ENCODE measurements at regions not wholly inside any gene's neighbourhood (a gene's known extent, or its start where the extent isn't known, plus 50 kb on each side); places are given as distances from the start of the nearest gene placed in this dataset.

- Histone ChIP-seq H3K27ac (ENCODE audit: low read depth, low read length) (no peak overlapping the region), H3K4me3 (ENCODE audit: low read length in 2 of 2) (no peak overlapping the region), H3K4me1 (ENCODE audit: insufficient read depth, low read length) (no peaks in the 10 kb centered on the region), H3K36me3 (ENCODE audit: insufficient read depth, low read length) (no peaks in the 10 kb centered on the region), H3K9me3 (ENCODE audit: control insufficient read depth in 1 of 2, low read length in 2 of 2) (no peaks in the 10 kb centered on the region), H3K27me3 (ENCODE audit: insufficient read depth, low read length) (no peaks in the 10 kb centered on the region)
- POLR2A ChIA-PET (ENCODE audit: partially characterized antibody) = no interaction called here
- CTCF ChIA-PET (ENCODE audit: partially characterized antibody) = no interaction called here
- Mint-ChIP-seq H3K27me3 (no peaks in the 10 kb centered on the region), H3K36me3 (no peaks in the 10 kb centered on the region), H3K4me3 (no peak overlapping the region), H3K4me1 (no peaks in the 10 kb centered on the region), H3K9me3 (peaks cover 0 to 13% (median 3%) of the 10 kb centered on the region in 8 donors), H3K27ac (no peak overlapping the region)
- no peak for DNase-seq
- intact Hi-C loops (cut with micrococcal nuclease) = no loop called here
Observed at GRCh38 chr9:29319736-29320513, 1746.6 kb upstream of the C9orf72 start.

DNA sequence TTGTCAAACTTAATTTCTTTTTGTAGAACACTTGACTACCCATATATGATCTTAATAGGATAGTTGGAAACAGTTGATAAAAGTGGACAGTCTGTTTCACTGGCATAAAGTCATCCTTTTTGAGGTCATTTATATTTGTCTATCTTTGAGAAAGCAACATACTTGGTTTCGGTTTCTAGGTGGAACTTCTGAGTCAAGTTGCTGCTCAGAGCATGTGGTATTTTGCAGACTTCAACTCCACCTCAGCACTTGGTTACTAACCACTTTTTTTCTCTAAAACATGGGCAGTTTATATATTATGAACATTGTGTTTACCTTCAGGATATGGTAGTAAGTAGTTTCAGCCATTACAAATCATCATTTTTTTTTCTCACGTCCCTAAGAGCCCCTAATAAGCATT, 1749.0 kb upstream of the C9orf72 start:
- no peak overlapping the region for H3K27ac ChIP-seq (ENCODE audit: low read depth, low read length)
- CTCF ChIA-PET (ENCODE audit: partially characterized antibody) = no interaction called here

DNA sequence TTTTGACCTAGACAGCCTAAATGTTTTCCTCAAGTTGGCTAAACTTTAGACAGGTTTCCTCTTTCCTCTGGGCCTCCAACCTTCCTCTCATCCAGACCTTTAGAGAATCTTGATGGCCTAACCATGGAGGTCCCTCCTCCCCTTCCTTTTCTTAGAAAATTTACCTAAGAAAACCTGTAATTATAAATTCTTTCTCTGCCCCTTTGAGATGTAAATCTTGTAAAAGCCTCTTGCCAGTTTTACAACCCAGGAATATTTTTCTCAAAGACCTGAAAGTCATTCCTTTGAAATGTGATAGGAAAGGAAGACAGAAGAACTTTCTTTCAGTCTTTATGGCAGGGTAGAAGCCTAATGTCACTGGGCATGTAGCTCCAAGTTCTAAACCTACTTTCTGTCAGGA, 1752.6 kb upstream of the C9orf72 start:
- H3K36me3 ChIP-seq (ENCODE audit: insufficient read depth, low read length) = no peaks in the 10 kb centered on the region
- Mint-ChIP-seq H3K36me3 (no peaks in the 10 kb centered on the region), H3K4me3 (no peak overlapping the region), H3K9me3 (peaks cover 0 to 13% (median 3%) of the 10 kb centered on the region in 8 donors), H3K4me1 (no peaks in the 10 kb centered on the region), H3K27me3 (no peaks in the 10 kb centered on the region), H3K27ac (no peak overlapping the region)
- H3K9me3 ChIP-seq (ENCODE audit: control insufficient read depth in 1 of 2, low read length in 2 of 2) = no peaks in the 10 kb centered on the region
- CTCF ChIA-PET (ENCODE audit: partially characterized antibody) = no interaction called here
- H3K4me3 ChIP-seq (ENCODE audit: low read length in 2 of 2) = no peak overlapping the region
- H3K27me3 ChIP-seq (ENCODE audit: insufficient read depth, low read length) = no peaks in the 10 kb centered on the region
- H3K4me1 ChIP-seq (ENCODE audit: insufficient read depth, low read length) = no peaks in the 10 kb centered on the region
- no peak for DNase-seq
- no peak overlapping the region for H3K27ac ChIP-seq (ENCODE audit: low read depth, low read length)
- POLR2A ChIA-PET (ENCODE audit: partially characterized antibody) = no interaction called here
- intact Hi-C loops (cut with micrococcal nuclease) = no loop called here

More for the DNA sequence above, 1749.0 kb upstream of the C9orf72 start:
- intact Hi-C loops (cut with micrococcal nuclease) = no loop called here
- no peaks in the 10 kb centered on the region for H3K4me1 Mint-ChIP-seq
- H3K9me3 Mint-ChIP-seq = peaks cover 0 to 13% (median 3%) of the 10 kb centered on the region in 8 donors
- no peak overlapping the region for H3K27ac Mint-ChIP-seq
- Histone ChIP-seq H3K9me3 (ENCODE audit: control insufficient read depth in 1 of 2, low read length in 2 of 2) (no peaks in the 10 kb centered on the region), H3K4me1 (ENCODE audit: insufficient read depth, low read length) (no peaks in the 10 kb centered on the region), H3K27me3 (ENCODE audit: insufficient read depth, low read length) (no peaks in the 10 kb centered on the region), H3K36me3 (ENCODE audit: insufficient read depth, low read length) (no peaks in the 10 kb centered on the region), H3K4me3 (ENCODE audit: low read length in 2 of 2) (no peak overlapping the region)
- no peaks in the 10 kb centered on the region for H3K36me3 Mint-ChIP-seq
- POLR2A ChIA-PET (ENCODE audit: partially characterized antibody) = no interaction called here
- no peak for DNase-seq
- H3K4me3 Mint-ChIP-seq = peak overlapping the region in 1 of 8 donors; percentile 11
- H3K27me3 Mint-ChIP-seq = no peaks in the 10 kb centered on the region

DNA sequence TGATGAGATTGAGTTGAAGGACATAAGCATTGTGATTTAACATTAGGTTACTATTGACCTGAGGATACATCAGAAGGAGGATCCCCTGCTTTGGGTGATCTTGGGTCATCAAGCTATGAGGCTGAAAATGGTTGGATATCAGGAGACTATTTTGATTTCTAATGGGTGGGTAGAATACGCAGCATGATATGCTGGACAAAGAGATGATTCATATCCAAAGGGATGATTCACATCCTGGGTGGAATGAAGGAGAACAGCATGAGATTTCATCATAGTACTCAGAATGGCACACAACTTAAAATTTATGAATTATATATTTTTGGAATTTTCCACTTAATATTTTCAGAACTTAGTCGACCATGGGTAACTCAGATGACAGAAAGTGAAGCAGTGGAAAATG, 1759.5 kb upstream of the C9orf72 start:
- DNase-seq = no peak
- no peak overlapping the region for H3K4me3 ChIP-seq (ENCODE audit: low read length in 2 of 2)
- intact Hi-C loops (cut with micrococcal nuclease) = no loop called here
- H3K27me3 ChIP-seq (ENCODE audit: insufficient read depth, low read length) = no peaks in the 10 kb centered on the region
- H3K4me1 ChIP-seq (ENCODE audit: insufficient read depth, low read length) = no peaks in the 10 kb centered on the region
- no peaks in the 10 kb centered on the region for H3K9me3 ChIP-seq (ENCODE audit: control insufficient read depth in 1 of 2, low read length in 2 of 2)
- Mint-ChIP-seq H3K9me3 (no peaks in the 10 kb centered on the region), H3K4me1 (no peaks in the 10 kb centered on the region), H3K4me3 (no peak overlapping the region), H3K27me3 (no peaks in the 10 kb centered on the region), H3K36me3 (no peaks in the 10 kb centered on the region), H3K27ac (no peak overlapping the region)
- CTCF ChIA-PET (ENCODE audit: partially characterized antibody) = no interaction called here
- H3K27ac ChIP-seq (ENCODE audit: low read depth, low read length) = no peak overlapping the region
- no peaks in the 10 kb centered on the region for H3K36me3 ChIP-seq (ENCODE audit: insufficient read depth, low read length)
- POLR2A ChIA-PET (ENCODE audit: partially characterized antibody) = no interaction called here

- no peak overlapping the region for H3K4me3 ChIP-seq (ENCODE audit: low read length in 2 of 2)
- H3K27me3 ChIP-seq (ENCODE audit: insufficient read depth, low read length) = no peaks in the 10 kb centered on the region
- Mint-ChIP-seq H3K4me1 (no peaks in the 10 kb centered on the region), H3K27ac (no peak overlapping the region), H3K9me3 (no peaks in the 10 kb centered on the region), H3K36me3 (no peaks in the 10 kb centered on the region), H3K4me3 (no peak overlapping the region), H3K27me3 (no peaks in the 10 kb centered on the region)
- H3K27ac ChIP-seq (ENCODE audit: low read depth, low read length) = no peak overlapping the region
- intact Hi-C loops (cut with micrococcal nuclease) = no loop called here
- no peak for DNase-seq
- POLR2A ChIA-PET (ENCODE audit: partially characterized antibody) = no interaction called here
- no peaks in the 10 kb centered on the region for H3K4me1 ChIP-seq (ENCODE audit: insufficient read depth, low read length)
- H3K9me3 ChIP-seq (ENCODE audit: control insufficient read depth in 1 of 2, low read length in 2 of 2) = no peaks in the 10 kb centered on the region
- CTCF ChIA-PET (ENCODE audit: partially characterized antibody) = no interaction called here
- H3K36me3 ChIP-seq (ENCODE audit: insufficient read depth, low read length) = no peaks in the 10 kb centered on the region
Observed at GRCh38 chr9:29336281-29336680, 1763.0 kb upstream of the C9orf72 start.

DNA sequence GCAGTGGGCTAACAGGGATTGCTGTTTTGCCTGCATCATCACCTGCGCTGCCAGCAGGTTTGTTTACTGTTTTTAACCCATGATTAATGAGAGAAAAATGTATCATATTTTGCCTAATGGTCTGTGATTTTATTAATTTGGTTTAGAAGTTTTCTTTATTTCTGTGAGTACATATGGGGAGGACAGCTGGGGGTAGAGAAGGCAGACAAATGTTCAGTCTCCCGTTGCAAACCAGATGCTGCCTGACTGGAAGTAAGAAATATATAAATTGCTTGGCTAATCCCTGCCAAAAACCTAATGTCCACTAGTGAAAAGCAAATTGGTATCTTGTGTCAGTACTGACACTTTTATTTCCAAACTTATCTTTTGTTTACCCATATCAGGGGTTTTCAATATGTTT, 1766.1 kb upstream of the C9orf72 start:
- Mint-ChIP-seq H3K27ac (no peak overlapping the region), H3K9me3 (peaks cover 0 to 3% (median 0%) of the 10 kb centered on the region in 8 donors), H3K4me3 (no peak overlapping the region), H3K4me1 (no peaks in the 10 kb centered on the region), H3K27me3 (no peaks in the 10 kb centered on the region), H3K36me3 (no peaks in the 10 kb centered on the region)
- intact Hi-C loops (cut with micrococcal nuclease) = no loop called here
- Histone ChIP-seq H3K27ac (ENCODE audit: low read depth, low read length) (no peak overlapping the region), H3K4me3 (ENCODE audit: low read length in 2 of 2) (no peak overlapping the region), H3K36me3 (ENCODE audit: insufficient read depth, low read length) (no peaks in the 10 kb centered on the region), H3K27me3 (ENCODE audit: insufficient read depth, low read length) (no peaks in the 10 kb centered on the region), H3K9me3 (ENCODE audit: control insufficient read depth in 1 of 2, low read length in 2 of 2) (no peaks in the 10 kb centered on the region), H3K4me1 (ENCODE audit: insufficient read depth, low read length) (no peaks in the 10 kb centered on the region)
- CTCF ChIA-PET (ENCODE audit: partially characterized antibody) = no interaction called here
- no peak for DNase-seq
- POLR2A ChIA-PET (ENCODE audit: partially characterized antibody) = no interaction called here

DNA sequence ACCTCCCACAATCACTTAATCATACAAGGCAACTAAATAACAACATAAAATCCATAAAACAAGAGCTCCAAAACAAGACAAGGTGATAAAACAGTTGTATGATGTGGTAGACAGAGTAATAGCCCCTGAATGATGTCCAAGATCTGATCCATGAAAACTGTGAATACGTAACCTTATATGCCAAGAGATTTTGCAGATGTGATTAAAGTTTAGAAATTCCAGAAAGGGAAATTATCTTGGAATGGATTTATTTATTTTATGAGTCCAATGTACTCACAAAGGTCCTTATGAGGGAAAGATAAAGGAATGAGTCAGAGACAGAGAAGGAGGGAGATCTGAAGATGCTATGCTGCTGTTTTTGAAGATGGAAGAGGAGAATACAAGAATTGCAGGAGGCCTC, 1775.7 kb upstream of the C9orf72 start:
- peaks cover 0 to 6% (median 3%) of the 10 kb centered on the region in 8 donors for H3K9me3 Mint-ChIP-seq
- no peaks in the 10 kb centered on the region for H3K4me1 ChIP-seq (ENCODE audit: insufficient read depth, low read length)
- H3K27me3 ChIP-seq (ENCODE audit: insufficient read depth, low read length) = no peaks in the 10 kb centered on the region
- H3K9me3 ChIP-seq (ENCODE audit: control insufficient read depth in 1 of 2, low read length in 2 of 2) = no peaks in the 10 kb centered on the region
- H3K27ac ChIP-seq (ENCODE audit: low read depth, low read length) = no peak overlapping the region
- no peaks in the 10 kb centered on the region for H3K36me3 Mint-ChIP-seq
- ChIA-PET POLR2A (ENCODE audit: partially characterized antibody) (no interaction called here), CTCF (ENCODE audit: partially characterized antibody) (no interaction called here)
- no peak overlapping the region for H3K27ac Mint-ChIP-seq
- H3K36me3 ChIP-seq (ENCODE audit: insufficient read depth, low read length) = no peaks in the 10 kb centered on the region
- H3K4me3 ChIP-seq (ENCODE audit: low read length in 2 of 2) = no peak overlapping the region
- no peaks in the 10 kb centered on the region for H3K27me3 Mint-ChIP-seq
- DNase-seq = no peak
- no peaks in the 10 kb centered on the region for H3K4me1 Mint-ChIP-seq
- no peak overlapping the region for H3K4me3 Mint-ChIP-seq
- intact Hi-C loops (cut with micrococcal nuclease) = no loop called here

GRCh38 chr9:29389421-29389820, 1816.1 kb upstream of the C9orf72 start:
- no peak overlapping the region for H3K4me3 ChIP-seq (ENCODE audit: low read length in 2 of 2)
- POLR2A ChIA-PET (ENCODE audit: partially characterized antibody) = no interaction called here
- H3K36me3 Mint-ChIP-seq = no peaks in the 10 kb centered on the region
- no peaks in the 10 kb centered on the region for H3K9me3 ChIP-seq (ENCODE audit: control insufficient read depth in 1 of 2, low read length in 2 of 2)
- no peak for DNase-seq
- no peak overlapping the region for H3K27ac ChIP-seq (ENCODE audit: low read depth, low read length)
- H3K27ac Mint-ChIP-seq = no peak overlapping the region
- intact Hi-C loops (cut with micrococcal nuclease) = no loop called here
- CTCF ChIA-PET (ENCODE audit: partially characterized antibody) = no interaction called here
- no peaks in the 10 kb centered on the region for H3K36me3 ChIP-seq (ENCODE audit: insufficient read depth, low read length)
- H3K4me1 ChIP-seq (ENCODE audit: insufficient read depth, low read length) = no peaks in the 10 kb centered on the region
- no peaks in the 10 kb centered on the region for H3K4me1 Mint-ChIP-seq
- H3K27me3 Mint-ChIP-seq = no peaks in the 10 kb centered on the region
- no peaks in the 10 kb centered on the region for H3K27me3 ChIP-seq (ENCODE audit: insufficient read depth, low read length)
- no peak overlapping the region for H3K4me3 Mint-ChIP-seq
- H3K9me3 Mint-ChIP-seq = peaks cover 0 to 10% (median 7%) of the 10 kb centered on the region in 8 donors

All from CD4-positive, alpha-beta memory T cell (primary cell).